ENCODE measurements at regions not wholly inside any gene's neighbourhood (a gene's known extent, or its start where the extent isn't known, plus 50 kb on each side); places are given as distances from the start of the nearest gene placed in this dataset.

DNA sequence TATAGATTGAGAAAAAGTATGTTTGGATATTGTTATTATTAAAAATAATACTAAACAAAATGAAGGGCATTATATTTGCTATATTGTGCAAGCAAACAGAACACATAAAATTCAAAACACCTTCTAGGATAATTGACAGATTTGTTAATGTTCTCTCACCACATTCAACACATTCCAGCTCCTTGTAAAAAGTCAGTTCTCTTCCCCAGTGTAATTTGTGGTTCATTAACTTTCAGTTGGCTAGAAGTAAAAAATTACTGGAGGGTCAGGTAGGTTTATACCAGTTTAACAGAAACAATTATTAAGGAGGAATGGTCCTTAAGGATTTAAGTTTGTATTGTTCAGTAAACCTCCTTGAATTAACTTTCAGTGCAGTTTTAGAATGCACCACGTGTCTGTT is 1235.3 kb upstream of the ADGRL2 start:
- TF ChIP-seq, protein P1, sequence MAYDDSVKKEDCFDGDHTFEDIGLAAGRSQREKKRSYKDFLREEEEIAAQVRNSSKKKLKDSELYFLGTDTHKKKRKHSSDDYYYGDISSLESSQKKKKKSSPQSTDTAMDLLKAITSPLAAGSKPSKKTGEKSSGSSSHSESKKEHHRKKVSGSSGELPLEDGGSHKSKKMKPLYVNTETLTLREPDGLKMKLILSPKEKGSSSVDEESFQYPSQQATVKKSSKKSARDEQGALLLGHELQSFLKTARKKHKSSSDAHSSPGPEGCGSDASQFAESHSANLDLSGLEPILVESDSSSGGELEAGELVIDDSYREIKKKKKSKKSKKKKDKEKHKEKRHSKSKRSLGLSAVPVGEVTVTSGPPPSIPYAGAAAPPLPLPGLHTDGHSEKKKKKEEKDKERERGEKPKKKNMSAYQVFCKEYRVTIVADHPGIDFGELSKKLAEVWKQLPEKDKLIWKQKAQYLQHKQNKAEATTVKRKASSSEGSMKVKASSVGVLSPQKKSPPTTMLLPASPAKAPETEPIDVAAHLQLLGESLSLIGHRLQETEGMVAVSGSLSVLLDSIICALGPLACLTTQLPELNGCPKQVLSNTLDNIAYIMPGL (CRISPR knock-in tag; IDR thresholded peaks at IDR 0.05; ENCODE audit: borderline replicate concordance in 1 of 2, low read depth in 1 of 2), result no peak
- TF ChIP-seq CHCHD3 (CRISPR knock-in tag; IDR thresholded peaks at IDR 0.05) (no peak), ZNF468 (CRISPR knock-in tag; IDR thresholded peaks at IDR 0.05) (no peak), AGO2 (optimal IDR thresholded peaks at IDR 0.05; ENCODE audit: low read depth, low read length) (no peak)
- TF ChIP-seq, protein P2, sequence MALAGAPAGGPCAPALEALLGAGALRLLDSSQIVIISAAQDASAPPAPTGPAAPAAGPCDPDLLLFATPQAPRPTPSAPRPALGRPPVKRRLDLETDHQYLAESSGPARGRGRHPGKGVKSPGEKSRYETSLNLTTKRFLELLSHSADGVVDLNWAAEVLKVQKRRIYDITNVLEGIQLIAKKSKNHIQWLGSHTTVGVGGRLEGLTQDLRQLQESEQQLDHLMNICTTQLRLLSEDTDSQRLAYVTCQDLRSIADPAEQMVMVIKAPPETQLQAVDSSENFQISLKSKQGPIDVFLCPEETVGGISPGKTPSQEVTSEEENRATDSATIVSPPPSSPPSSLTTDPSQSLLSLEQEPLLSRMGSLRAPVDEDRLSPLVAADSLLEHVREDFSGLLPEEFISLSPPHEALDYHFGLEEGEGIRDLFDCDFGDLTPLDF (CRISPR knock-in tag; IDR thresholded peaks at IDR 0.05), result no peak
- ChIA-PET POLR2A (no interaction called here), CTCF (ENCODE audit: low intra/inter-chr PET ratio, low total read pairs) (no interaction called here)
- H3K9ac ChIP-seq (ENCODE audit: insufficient read depth, low read depth, low read length), result no peak overlapping the region
- DNase-seq (ENCODE audit: low spot score) (no peak), ATAC-seq (no peak), FAIRE-seq (no peak)
- 0% methylated on average over 1 of the region's 1 CpG for WGBS (ENCODE audit: low lambda C conversion rate)
- no peak overlapping the region for H3K4me2 ChIP-seq (ENCODE audit: low read depth, low read length)
- peaks cover 54% of the 10 kb centered on the region for H3K9me3 ChIP-seq (ENCODE audit: low read length)
- in situ Hi-C loops (cut with HindIII; ENCODE audit: extremely low pct_ligation_motif_present, low pct_unique_long_range_greater_than_20kb) (no loop called here), intact Hi-C loops (cut with micrococcal nuclease; ENCODE audit: unreplicated experiment) (no loop called here)
- no peak overlapping the region for H2AFZ ChIP-seq (ENCODE audit: low read length)
- H3K27ac ChIP-seq (ENCODE audit: extremely low read length, insufficient read depth, low read length), result no peak overlapping the region
- no peaks in the 10 kb centered on the region for H3K79me2 ChIP-seq (ENCODE audit: insufficient read depth, low read length)
- no peaks in the 10 kb centered on the region for H3K4me1 ChIP-seq (ENCODE audit: insufficient read depth, low read length)
- H4K20me1 ChIP-seq (ENCODE audit: insufficient read depth, low read length), result no peaks in the 10 kb centered on the region
- no peaks in the 10 kb centered on the region for H3K27me3 ChIP-seq (ENCODE audit: control insufficient read depth in 1 of 2, insufficient read depth in 2 of 2, low read length in 2 of 2)
- no peaks in the 10 kb centered on the region for H3K36me3 ChIP-seq (replicated peaks in 1 of 2; ENCODE audit: control insufficient read depth in 1 of 2, insufficient read depth in 2 of 2, low read length in 2 of 2)
- no peak overlapping the region for H3K4me3 ChIP-seq (replicated peaks in 1 of 3; ENCODE audit: insufficient read depth in 1 of 3, low read depth in 2 of 3, low read length in 3 of 3)
- no TSS peak for BruUV-seq (replicated peaks)

DNA sequence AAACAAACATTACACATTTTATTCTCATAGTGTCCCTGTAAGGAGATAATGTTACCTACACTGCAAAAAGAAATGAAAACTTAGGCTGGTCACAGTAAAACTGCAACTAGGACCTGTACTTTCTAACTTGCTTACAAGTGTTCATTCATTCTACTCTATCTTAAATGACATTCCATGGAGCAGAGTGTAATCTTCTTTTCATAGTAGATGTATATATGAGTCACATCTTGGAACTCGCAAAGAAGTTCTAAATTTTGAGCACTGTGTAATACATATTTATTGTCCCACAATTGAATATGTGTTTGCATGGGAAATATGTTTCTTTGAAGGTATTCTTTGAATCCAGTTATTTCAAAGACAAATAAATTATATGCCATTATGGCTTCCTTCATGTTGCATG is 1258.5 kb upstream of the ADGRL2 start:
- no peak for ATAC-seq
- ChIA-PET POLR2A (no interaction called here), CTCF (ENCODE audit: low intra/inter-chr PET ratio, low total read pairs) (no interaction called here)
- no peak for DNase-seq (ENCODE audit: low spot score)
- in situ Hi-C loops (cut with HindIII; ENCODE audit: extremely low pct_ligation_motif_present, low pct_unique_long_range_greater_than_20kb) (no loop called here), intact Hi-C loops (cut with micrococcal nuclease; ENCODE audit: unreplicated experiment) (no loop called here)
- no peak for FAIRE-seq
- no peaks in the 10 kb centered on the region for H3K79me2 ChIP-seq (ENCODE audit: insufficient read depth, low read length)
- 0% methylated on average over 1 of the region's 1 CpG for WGBS (ENCODE audit: low lambda C conversion rate)
- no peak overlapping the region for H3K4me3 ChIP-seq (replicated peaks in 1 of 3; ENCODE audit: insufficient read depth in 1 of 3, low read depth in 2 of 3, low read length in 3 of 3)
- H3K27me3 ChIP-seq (ENCODE audit: control insufficient read depth in 1 of 2, insufficient read depth in 2 of 2, low read length in 2 of 2), result no peaks in the 10 kb centered on the region
- no peak overlapping the region for H3K4me2 ChIP-seq (ENCODE audit: low read depth, low read length)
- H4K20me1 ChIP-seq (ENCODE audit: insufficient read depth, low read length), result no peaks in the 10 kb centered on the region
- H3K36me3 ChIP-seq (replicated peaks in 1 of 2; ENCODE audit: control insufficient read depth in 1 of 2, insufficient read depth in 2 of 2, low read length in 2 of 2), result no peaks in the 10 kb centered on the region
- H3K4me1 ChIP-seq (ENCODE audit: insufficient read depth, low read length), result no peaks in the 10 kb centered on the region
- H3K9ac ChIP-seq (ENCODE audit: insufficient read depth, low read depth, low read length), result no peak overlapping the region
- BruUV-seq (replicated peaks), result no TSS peak
- no peak overlapping the region for H2AFZ ChIP-seq (ENCODE audit: low read length)
- H3K27ac ChIP-seq (ENCODE audit: extremely low read length, insufficient read depth, low read length), result no peak overlapping the region
- H3K9me3 ChIP-seq (ENCODE audit: low read length), result peaks cover 71% of the 10 kb centered on the region
- TF ChIP-seq, protein P3, sequence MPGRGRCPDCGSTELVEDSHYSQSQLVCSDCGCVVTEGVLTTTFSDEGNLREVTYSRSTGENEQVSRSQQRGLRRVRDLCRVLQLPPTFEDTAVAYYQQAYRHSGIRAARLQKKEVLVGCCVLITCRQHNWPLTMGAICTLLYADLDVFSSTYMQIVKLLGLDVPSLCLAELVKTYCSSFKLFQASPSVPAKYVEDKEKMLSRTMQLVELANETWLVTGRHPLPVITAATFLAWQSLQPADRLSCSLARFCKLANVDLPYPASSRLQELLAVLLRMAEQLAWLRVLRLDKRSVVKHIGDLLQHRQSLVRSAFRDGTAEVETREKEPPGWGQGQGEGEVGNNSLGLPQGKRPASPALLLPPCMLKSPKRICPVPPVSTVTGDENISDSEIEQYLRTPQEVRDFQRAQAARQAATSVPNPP (CRISPR knock-in tag; IDR thresholded peaks at IDR 0.05), result no peak
- no peak for TF ChIP-seq BHLHE40 (IDR thresholded peaks at IDR 0.05; ENCODE audit: low read length)
- TF ChIP-seq ZC3H13 (CRISPR knock-in tag; IDR thresholded peaks at IDR 0.05), result no peak
- no peak for TF ChIP-seq KAT2B (IDR thresholded peaks at IDR 0.05; ENCODE audit: borderline replicate concordance, low read depth, low read length)
- TF ChIP-seq, protein P4, sequence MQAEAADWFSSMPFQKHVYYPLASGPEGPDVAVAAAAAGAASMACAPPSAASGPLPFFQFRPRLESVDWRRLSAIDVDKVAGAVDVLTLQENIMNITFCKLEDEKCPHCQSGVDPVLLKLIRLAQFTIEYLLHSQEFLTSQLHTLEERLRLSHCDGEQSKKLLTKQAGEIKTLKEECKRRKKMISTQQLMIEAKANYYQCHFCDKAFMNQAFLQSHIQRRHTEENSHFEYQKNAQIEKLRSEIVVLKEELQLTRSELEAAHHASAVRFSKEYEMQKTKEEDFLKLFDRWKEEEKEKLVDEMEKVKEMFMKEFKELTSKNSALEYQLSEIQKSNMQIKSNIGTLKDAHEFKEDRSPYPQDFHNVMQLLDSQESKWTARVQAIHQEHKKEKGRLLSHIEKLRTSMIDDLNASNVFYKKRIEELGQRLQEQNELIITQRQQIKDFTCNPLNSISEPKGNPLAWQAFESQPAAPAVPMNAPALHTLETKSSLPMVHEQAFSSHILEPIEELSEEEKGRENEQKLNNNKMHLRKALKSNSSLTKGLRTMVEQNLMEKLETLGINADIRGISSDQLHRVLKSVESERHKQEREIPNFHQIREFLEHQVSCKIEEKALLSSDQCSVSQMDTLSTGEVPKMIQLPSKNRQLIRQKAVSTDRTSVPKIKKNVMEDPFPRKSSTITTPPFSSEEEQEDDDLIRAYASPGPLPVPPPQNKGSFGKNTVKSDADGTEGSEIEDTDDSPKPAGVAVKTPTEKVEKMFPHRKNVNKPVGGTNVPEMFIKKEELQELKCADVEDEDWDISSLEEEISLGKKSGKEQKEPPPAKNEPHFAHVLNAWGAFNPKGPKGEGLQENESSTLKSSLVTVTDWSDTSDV (CRISPR knock-in tag; IDR thresholded peaks at IDR 0.05), result no peak
- TF ChIP-seq ATF1 (CRISPR knock-in tag; IDR thresholded peaks at IDR 0.05), result no peak
- TF ChIP-seq RAD51 (IDR thresholded peaks at IDR 0.05; ENCODE audit: borderline replicate concordance), result no peak
- TF ChIP-seq, protein P5, sequence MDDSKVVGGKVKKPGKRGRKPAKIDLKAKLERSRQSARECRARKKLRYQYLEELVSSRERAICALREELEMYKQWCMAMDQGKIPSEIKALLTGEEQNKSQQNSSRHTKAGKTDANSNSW (CRISPR knock-in tag; IDR thresholded peaks at IDR 0.05; ENCODE audit: borderline replicate concordance), result no peak

Measured in HepG2 (cell line).